Omental fat pad (tissue), 3 donors: ENCODE measurements at regions not wholly inside any gene's neighbourhood (a gene's known extent, or its start where the extent isn't known, plus 50 kb on each side); places are given as distances from the start of the nearest gene placed in this dataset.
"Not testable (repeated sequence)": the region's sequence is repeated elsewhere in the genome, so short reads cannot be mapped to it uniquely, and the experiment has no call there.

Source experiments
- ATAC-seq: fragments of 150-250 bp; one replicate; pipeline ENCODE4 v1.9.1; 2016; ENCODE audit warnings: mild to moderate bottlenecking, moderate library complexity; ENCODE audit not compliant: low FRiP score
- DNase-seq: peaks from one replicate; pipeline ENCODE4 v3.0.0-alpha.2; 2019; ENCODE audit warnings: low spot score
- TF ChIP-seq, protein P1 (sequence below), 3 donors: fragments of 450-650 bp; IDR thresholded peaks; one replicate each; pipeline ENCODE4 v1.5.1; 2016 to 2017; ENCODE audit warnings: antibody characterized with exemption in 3 of 3, mild to moderate bottlenecking in 3 of 3, moderate library complexity in 2 of 3

GRCh38 chr10:20582041-20582440 lies 315.1 kb downstream of the NEBL start:
- TF ChIP-seq, protein P1, sequence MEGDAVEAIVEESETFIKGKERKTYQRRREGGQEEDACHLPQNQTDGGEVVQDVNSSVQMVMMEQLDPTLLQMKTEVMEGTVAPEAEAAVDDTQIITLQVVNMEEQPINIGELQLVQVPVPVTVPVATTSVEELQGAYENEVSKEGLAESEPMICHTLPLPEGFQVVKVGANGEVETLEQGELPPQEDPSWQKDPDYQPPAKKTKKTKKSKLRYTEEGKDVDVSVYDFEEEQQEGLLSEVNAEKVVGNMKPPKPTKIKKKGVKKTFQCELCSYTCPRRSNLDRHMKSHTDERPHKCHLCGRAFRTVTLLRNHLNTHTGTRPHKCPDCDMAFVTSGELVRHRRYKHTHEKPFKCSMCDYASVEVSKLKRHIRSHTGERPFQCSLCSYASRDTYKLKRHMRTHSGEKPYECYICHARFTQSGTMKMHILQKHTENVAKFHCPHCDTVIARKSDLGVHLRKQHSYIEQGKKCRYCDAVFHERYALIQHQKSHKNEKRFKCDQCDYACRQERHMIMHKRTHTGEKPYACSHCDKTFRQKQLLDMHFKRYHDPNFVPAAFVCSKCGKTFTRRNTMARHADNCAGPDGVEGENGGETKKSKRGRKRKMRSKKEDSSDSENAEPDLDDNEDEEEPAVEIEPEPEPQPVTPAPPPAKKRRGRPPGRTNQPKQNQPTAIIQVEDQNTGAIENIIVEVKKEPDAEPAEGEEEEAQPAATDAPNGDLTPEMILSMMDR (IDR thresholded peaks at IDR 0.05), result no peak
- DNase-seq (no peak), ATAC-seq (no peak)

DNA sequence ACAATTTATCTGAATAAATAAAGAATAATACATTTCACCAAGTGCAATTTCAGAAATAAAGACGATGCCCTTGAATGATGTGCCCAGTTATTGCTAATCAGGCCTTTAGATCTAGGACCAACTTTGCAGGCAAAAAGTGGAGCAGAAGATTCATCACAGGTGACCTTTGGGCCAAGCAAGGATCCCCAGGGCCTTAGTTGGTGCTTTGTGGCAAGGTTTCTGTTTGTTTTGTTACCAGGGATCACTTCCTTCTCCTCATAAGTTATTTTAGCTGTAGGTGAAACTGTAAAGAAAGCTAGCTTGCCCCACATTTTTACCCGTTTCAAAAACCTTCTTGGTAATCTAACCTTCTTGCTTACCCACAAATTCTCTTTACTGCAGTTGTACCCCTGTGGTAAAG lies 323.2 kb downstream of the NEBL start:
- ATAC-seq, result no peak
- no peak for DNase-seq
- TF ChIP-seq, protein P1 (IDR thresholded peaks at IDR 0.05), result no peak

DNA sequence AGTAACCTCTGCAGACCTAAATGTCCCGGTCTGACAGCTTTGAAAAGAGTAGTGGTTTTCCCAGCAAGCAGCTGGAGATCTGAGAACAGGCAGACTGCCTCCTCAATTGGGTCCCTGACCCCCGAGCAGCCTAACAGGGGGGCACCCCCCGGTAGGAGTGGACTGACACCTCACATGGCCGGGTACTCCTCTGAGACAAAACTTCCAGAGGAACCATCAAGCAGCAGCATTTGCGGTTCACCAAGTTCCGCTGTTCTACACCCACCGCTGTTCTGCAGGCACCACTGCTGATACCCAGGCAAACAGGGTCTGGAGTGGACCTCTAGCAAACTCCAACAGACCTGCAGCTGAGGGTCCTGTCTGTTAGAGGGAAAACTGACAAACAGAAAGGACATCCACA lies 341.1 kb downstream of the NEBL start:
- not testable (repeated sequence) for ATAC-seq, DNase-seq

- peak; percentile 64 for ATAC-seq
Observed at GRCh38 chr10:20552382-20552781, 344.7 kb downstream of the NEBL start.

DNA sequence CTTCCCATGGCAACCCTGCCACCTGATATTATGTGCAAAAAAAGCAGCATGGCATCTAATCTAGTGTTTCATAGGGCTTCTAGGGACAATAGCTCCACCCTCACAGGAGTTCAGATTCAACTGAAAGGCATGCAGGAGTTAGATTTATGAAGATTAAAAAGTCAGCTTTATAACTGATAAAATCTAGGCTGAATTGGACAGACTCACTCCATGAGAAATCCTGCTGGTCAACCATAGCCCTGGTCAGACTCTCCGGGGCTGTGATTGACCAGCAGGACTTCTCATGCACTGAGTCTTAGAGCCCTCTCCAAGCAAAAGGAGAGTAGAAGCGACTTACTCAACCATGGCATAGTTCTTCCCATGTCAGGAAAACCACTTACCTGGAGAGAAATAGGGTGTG lies 345.4 kb downstream of the NEBL start:
- TF ChIP-seq, protein P1 (IDR thresholded peaks at IDR 0.05), result no peak
- no peak for ATAC-seq
- DNase-seq, result no peak

More at GRCh38 chr10:20552382-20552781, 344.7 kb downstream of the NEBL start:
- TF ChIP-seq, protein P1 (IDR thresholded peaks at IDR 0.05), result no peak
- DNase-seq, result no peak

DNA sequence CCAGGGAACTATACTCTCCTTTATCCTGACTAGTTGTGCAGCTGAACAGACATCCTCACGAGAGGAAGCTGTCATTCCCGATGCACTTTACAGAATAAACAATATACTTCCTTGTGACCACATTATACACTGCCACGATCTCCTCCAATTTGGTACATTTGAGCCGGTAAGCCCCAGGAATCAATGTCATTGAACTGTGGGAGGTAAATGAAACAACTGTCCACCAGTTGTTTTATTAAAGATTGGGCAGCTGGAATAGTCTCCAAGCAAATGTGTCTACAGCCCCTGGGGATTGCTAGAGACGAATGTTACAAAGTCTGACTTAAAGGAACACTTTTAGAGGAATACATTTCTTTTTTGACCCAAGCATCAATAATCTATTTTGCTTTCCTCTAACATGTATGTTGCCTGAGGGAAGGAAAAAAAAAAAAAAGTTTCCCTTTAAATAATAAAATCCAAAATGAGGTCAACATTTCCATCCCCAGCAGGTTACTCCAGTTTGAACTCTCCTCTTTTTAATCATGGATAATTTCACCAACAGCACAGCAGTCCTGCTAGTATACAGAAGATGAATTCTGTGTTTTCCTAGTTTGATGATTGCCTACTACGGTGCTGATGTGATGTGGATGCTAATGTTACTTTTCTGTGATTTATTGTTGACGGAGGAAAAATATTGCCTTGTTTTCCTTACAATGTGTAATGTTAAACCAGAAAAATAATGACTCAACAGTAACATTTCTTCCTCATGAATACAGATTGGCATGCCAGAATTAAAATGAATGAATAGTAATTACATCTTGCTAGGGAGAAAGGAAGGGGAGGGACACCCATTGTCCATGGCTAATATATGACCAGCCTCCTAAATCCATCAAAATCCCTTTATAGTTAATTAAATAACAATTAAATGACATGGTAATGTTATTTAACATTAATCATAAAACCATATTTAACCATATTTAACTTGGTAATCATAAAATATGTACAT lies 360.9 kb downstream of the NEBL start:
- DNase-seq (no peak), ATAC-seq (no peak)
- TF ChIP-seq, protein P1 (IDR thresholded peaks at IDR 0.05), result no peak

DNA sequence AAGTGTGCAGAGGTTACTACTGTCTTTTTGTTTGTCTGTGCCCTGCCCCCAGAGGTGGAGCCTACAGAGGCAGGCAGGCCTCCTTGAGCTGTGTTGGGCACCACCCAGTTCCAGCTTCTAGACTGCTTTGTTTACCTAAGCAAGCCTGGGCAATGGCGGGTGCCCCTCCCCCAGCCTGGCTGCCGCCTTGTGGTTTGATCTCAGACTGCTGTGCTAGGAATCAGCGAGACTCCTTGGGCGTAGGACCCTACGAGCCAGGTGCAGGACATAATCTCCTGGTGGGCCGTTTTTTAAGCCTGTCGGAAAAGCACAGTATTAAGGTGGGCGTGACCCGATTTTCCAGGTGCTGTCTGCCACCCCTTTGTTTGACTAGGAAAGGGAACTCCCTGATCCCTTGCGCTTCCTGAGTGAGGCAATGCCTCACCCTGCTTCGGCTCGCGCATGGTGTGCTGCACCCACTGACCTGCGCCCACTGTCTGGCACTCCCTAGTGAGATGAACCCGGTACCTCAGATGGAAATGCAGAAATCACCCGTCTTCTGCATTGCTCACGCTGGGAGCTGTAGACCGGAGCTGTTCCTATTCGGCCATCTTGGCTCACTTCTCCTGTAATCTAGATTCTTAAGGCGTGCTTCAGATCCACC lies 365.7 kb downstream of the NEBL start:
- not testable (repeated sequence) for DNase-seq, ATAC-seq

DNA sequence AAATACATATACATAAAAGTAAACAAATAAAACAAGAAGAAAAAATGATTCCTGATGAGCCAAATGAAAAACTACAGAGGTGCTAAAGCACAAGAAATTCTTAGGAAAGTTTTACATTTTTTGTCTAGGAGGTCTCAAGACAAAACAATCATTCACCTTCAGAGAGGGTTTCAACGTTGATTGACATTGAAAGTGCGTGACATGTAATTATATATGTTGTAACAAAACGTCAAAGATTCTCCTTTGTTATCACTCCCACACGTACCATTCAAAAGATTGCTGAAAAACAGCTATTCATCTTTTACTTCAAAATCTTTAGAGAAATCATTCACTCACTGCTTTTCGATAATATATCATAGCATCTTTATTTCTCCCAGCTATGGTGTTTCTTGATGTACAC lies 375.9 kb downstream of the NEBL start:
- TF ChIP-seq, protein P1 (IDR thresholded peaks at IDR 0.05), result no peak
- DNase-seq (no peak), ATAC-seq (no peak)
